ENCODE measurements at regions not wholly inside any gene's neighbourhood (a gene's known extent, or its start where the extent isn't known, plus 50 kb on each side); places are given as distances from the start of the nearest gene placed in this dataset.

DNA sequence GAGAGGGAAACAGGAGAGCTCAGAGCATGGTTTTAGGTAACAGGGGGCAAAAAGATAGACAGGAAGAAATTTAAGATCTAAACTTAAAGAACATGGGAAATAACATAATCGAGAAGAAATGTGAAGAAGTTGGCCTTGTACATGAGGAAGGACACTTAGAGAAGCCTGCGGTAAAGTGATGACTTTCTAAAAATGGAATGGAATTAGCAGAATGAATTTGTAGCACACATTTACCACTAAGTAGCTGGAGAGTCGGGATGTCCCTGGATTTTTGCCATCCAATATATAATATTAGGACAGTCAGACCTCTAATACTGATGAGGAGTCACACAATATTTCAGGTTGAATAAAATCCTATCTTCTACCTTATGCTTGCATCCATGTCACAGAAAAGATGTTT is 77.7 kb upstream of the C1orf87 start:
- H3K27me3 Mint-ChIP-seq (ENCODE audit: insufficient read depth), result no peaks in the 10 kb centered on the region
- H3K9me3 Mint-ChIP-seq, result no peaks in the 10 kb centered on the region
- H3K36me3 Mint-ChIP-seq (ENCODE audit: low read depth), result no peaks in the 10 kb centered on the region
- no peak for TF ChIP-seq CTCF (conservative IDR thresholded peaks at IDR 0.05)
- no peaks in the 10 kb centered on the region for H3K36me3 ChIP-seq (ENCODE audit: control insufficient read depth, insufficient read depth, low read length)
- 90 to 91% methylated on average over 3 of the region's 3 CpGs for WGBS, 2 experiments (ENCODE audit: insufficient coverage in 1 of 2, insufficient read length in 1 of 2)
- H3K27ac ChIP-seq (ENCODE audit: low read depth, low read length), result no peak overlapping the region
- DNase-seq, result no peak
- H3K4me1 ChIP-seq (ENCODE audit: control insufficient read depth, insufficient read depth, low read length), result no peaks in the 10 kb centered on the region
- H3K9ac ChIP-seq (ENCODE audit: extremely low read depth, low read length, poor library complexity, severe bottlenecking), result no peak overlapping the region
- H3K27me3 ChIP-seq (ENCODE audit: control insufficient read depth, insufficient read depth, low read length, poor library complexity, severe bottlenecking), result no peaks in the 10 kb centered on the region
- no peak overlapping the region for H3K27ac Mint-ChIP-seq
- no peaks in the 10 kb centered on the region for H3K9me3 ChIP-seq (ENCODE audit: control insufficient read depth, low read length)
- H3K4me3 ChIP-seq (ENCODE audit: low read length), result no peak overlapping the region
- no peaks in the 10 kb centered on the region for H3K4me1 Mint-ChIP-seq
- no peak overlapping the region for H3K4me3 Mint-ChIP-seq

- no peak overlapping the region for H3K27ac Mint-ChIP-seq
- H3K27ac ChIP-seq (ENCODE audit: low read depth, low read length), result no peak overlapping the region
- H3K9ac ChIP-seq (ENCODE audit: extremely low read depth, low read length, poor library complexity, severe bottlenecking), result no peak overlapping the region
- no peaks in the 10 kb centered on the region for H3K4me1 ChIP-seq (ENCODE audit: control insufficient read depth, insufficient read depth, low read length)
- H3K27me3 ChIP-seq (ENCODE audit: control insufficient read depth, insufficient read depth, low read length, poor library complexity, severe bottlenecking), result no peaks in the 10 kb centered on the region
- H3K9me3 ChIP-seq (ENCODE audit: control insufficient read depth, low read length), result no peaks in the 10 kb centered on the region
- H3K9me3 Mint-ChIP-seq, result no peaks in the 10 kb centered on the region
- DNase-seq, result peak; percentile 51
- 65 to 86% methylated on average over 1 to 2 of the region's 2 CpGs for WGBS, 2 experiments (ENCODE audit: insufficient coverage in 1 of 2, insufficient read length in 1 of 2)
- H3K36me3 ChIP-seq (ENCODE audit: control insufficient read depth, insufficient read depth, low read length), result no peaks in the 10 kb centered on the region
- no peak for TF ChIP-seq CTCF (conservative IDR thresholded peaks at IDR 0.05)
- H3K4me3 Mint-ChIP-seq, result no peak overlapping the region
- H3K4me3 ChIP-seq (ENCODE audit: low read length), result no peak overlapping the region
- H3K4me1 Mint-ChIP-seq, result no peaks in the 10 kb centered on the region
- no peaks in the 10 kb centered on the region for H3K27me3 Mint-ChIP-seq (ENCODE audit: insufficient read depth)
- H3K36me3 Mint-ChIP-seq (ENCODE audit: low read depth), result no peaks in the 10 kb centered on the region
Measured at GRCh38 chr1:60149251-60149650, 75.7 kb upstream of the C1orf87 start.

GRCh38 chr1:60146884-60147283 is 73.3 kb upstream of the C1orf87 start:
- Histone ChIP-seq H3K9ac (ENCODE audit: extremely low read depth, low read length, poor library complexity, severe bottlenecking) (no peak overlapping the region), H3K27me3 (ENCODE audit: control insufficient read depth, insufficient read depth, low read length, poor library complexity, severe bottlenecking) (no peaks in the 10 kb centered on the region), H3K27ac (ENCODE audit: low read depth, low read length) (no peak overlapping the region), H3K4me1 (ENCODE audit: control insufficient read depth, insufficient read depth, low read length) (no peaks in the 10 kb centered on the region), H3K4me3 (ENCODE audit: low read length) (no peak overlapping the region), H3K9me3 (ENCODE audit: control insufficient read depth, low read length) (no peaks in the 10 kb centered on the region), H3K36me3 (ENCODE audit: control insufficient read depth, insufficient read depth, low read length) (no peaks in the 10 kb centered on the region)
- no peaks in the 10 kb centered on the region for H3K36me3 Mint-ChIP-seq (ENCODE audit: low read depth)
- DNase-seq, result no peak
- TF ChIP-seq CTCF (conservative IDR thresholded peaks at IDR 0.05), result no peak
- no peaks in the 10 kb centered on the region for H3K4me1 Mint-ChIP-seq
- no peak overlapping the region for H3K27ac Mint-ChIP-seq
- H3K27me3 Mint-ChIP-seq (ENCODE audit: insufficient read depth), result no peaks in the 10 kb centered on the region
- H3K4me3 Mint-ChIP-seq, result no peak overlapping the region
- no peaks in the 10 kb centered on the region for H3K9me3 Mint-ChIP-seq
- WGBS, 2 experiments (ENCODE audit: insufficient coverage in 1 of 2, insufficient read length in 1 of 2), result 70 to 89% methylated on average over 1 of the region's 1 CpG
